Skeletal muscle satellite cell (primary cell): ENCODE measurements at regions not wholly inside any gene's neighbourhood (a gene's known extent, or its start where the extent isn't known, plus 50 kb on each side); places are given as distances from the start of the nearest gene placed in this dataset.

ENCODE experiments used
- H3K27me3 ChIP-seq: 2 replicates; pipeline ENCODE4 v1.7.0; 2013; ENCODE audit warnings: low read length; ENCODE audit not compliant: control insufficient read depth, insufficient read depth
- H3K36me3 ChIP-seq: 2 replicates; pipeline ENCODE4 v1.7.0; 2013; ENCODE audit warnings: mild to moderate bottlenecking, control low read depth, low read length; ENCODE audit not compliant: insufficient read depth
- H3K4me1 ChIP-seq: 2 replicates; pipeline ENCODE4 v1.7.0; 2013; ENCODE audit warnings: low read length; ENCODE audit not compliant: control insufficient read depth, insufficient read depth
- H3K4me2 ChIP-seq: 2 replicates; pipeline ENCODE4 v1.7.0; 2013; ENCODE audit warnings: mild to moderate bottlenecking, low read length
- H3K4me3 ChIP-seq: 2 replicates; pipeline ENCODE4 v1.7.0; 2013; ENCODE audit warnings: low read length
- H3K9ac ChIP-seq: 2 replicates; pipeline ENCODE4 v1.7.0; 2013; ENCODE audit warnings: mild to moderate bottlenecking, low read depth, low read length, moderate library complexity
- H3K9me3 ChIP-seq: replicated peaks from 2 replicates; pipeline ENCODE4 v1.7.0; 2013; ENCODE audit warnings: mild to moderate bottlenecking, control low read depth, low read length

DNA sequence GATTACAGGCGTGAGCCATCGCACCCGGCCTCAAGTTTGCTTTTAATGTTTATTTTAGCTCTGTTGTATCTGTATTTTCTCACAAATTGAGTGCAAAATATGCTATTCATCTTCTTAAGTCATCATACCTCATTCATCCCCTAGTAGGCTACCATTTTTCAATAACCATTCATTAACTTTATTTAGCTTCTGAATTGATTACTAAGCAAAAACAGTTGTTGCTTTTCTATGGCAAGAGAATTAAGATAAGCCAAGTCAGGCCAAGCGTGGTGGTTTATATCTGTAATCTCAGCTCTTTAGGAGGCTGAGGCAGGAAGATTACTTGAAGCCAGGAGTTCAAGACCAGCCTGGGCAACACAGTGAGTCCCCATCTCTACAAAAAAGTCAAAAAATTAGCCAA is 63.3 kb upstream of the CERS6 start:
- Histone ChIP-seq H3K4me2 (no peak overlapping the region), H3K4me3 (no peak overlapping the region), H3K36me3 (no peaks in the 10 kb centered on the region), H3K27me3 (no peaks in the 10 kb centered on the region), H3K9me3 (no peaks in the 10 kb centered on the region), H3K4me1 (peaks cover 15% of the 10 kb centered on the region), H3K9ac (no peak overlapping the region)

DNA sequence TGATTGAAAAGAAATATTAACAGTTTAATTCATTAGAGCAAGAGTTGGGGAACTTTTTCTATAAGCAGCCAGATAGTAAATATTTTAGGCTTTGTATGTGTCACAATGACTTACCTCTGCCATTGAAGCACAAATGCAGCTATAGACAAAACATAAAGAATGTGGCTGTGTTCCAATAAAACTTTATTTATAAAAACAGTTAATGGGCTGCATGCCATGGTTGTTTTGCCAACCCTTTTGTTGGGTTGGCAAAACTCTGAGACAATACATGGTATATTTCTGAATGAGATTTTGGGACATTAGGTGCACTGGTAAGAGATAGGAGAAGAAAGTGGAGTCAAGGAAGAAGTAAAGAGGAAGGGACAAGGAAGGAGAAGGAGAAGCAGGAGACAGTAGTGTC is 61.8 kb upstream of the CERS6 start:
- Histone ChIP-seq H3K27me3 (no peaks in the 10 kb centered on the region), H3K4me3 (no peak overlapping the region), H3K9ac (no peak overlapping the region), H3K4me2 (no peak overlapping the region), H3K4me1 (peaks cover 18% of the 10 kb centered on the region), H3K36me3 (no peaks in the 10 kb centered on the region), H3K9me3 (no peaks in the 10 kb centered on the region)

DNA sequence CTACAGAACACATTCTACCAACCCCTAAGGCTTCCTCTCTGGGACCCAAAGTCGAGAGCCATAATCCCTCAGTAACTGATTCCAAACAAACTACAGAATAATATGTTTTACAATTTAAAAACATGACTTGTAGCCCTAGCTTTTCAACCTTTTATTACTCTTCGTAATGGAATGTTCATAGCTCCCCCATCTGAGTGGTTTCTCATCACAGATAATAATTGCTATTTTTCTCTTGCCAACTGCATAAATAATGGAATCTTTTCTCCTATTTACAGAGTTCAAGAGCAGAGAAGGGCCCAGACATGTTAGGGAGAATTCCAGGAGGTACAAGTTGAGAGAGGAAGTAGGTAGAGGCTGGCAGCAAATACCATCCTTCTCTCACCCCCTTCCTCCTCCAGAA is 59.9 kb upstream of the CERS6 start:
- Histone ChIP-seq H3K4me1 (peaks cover 28% of the 10 kb centered on the region), H3K4me3 (no peak overlapping the region), H3K36me3 (no peaks in the 10 kb centered on the region), H3K27me3 (no peaks in the 10 kb centered on the region), H3K9ac (no peak overlapping the region), H3K9me3 (no peaks in the 10 kb centered on the region), H3K4me2 (peak overlapping the region; percentile 16)

DNA sequence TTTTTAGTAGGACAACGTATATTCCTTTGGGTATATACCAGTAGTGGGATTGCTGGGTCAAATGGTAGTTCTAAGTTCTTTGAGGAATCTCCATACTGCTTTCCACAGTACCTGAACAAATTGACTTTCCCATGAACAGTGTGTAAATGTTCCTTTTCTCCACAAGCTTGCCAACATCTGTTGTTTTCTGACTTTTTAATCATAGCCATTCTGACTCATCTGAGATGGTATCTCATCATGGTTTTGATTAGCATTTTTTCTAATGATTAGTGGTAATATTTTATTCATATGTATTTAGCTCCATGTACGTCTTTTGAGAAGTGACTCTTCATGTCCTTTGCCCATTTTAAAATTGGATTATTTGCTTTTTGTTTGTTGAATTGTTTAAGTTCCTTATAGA is 58.4 kb upstream of the CERS6 start:
- no peaks in the 10 kb centered on the region for H3K27me3 ChIP-seq

DNA sequence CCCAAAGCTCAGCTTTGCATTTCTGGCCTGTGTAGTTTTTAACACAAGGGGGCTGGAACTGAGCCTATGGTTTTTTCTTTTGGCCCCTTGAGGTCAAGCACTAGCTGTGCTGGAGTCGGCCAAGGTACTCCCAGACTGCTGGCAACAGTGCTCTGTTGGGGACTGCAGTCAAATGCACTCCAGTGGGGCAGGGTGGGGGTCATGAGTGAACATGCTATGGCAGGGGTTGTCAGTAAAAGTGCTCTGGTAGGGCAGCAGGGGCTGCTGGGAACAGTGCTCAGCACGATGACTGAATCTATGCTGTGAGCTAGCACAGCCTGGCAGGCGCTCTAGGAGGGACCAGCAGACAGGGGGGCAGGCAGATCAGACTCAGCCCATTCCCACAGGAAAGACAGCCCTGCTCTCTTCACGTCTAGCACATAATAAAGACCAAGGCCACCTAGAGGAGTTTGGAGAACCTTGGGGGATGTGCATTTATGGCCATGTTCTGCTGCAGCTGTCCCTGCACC is 55.0 kb upstream of the CERS6 start:
- Histone ChIP-seq H3K4me1 (peaks cover 20% of the 10 kb centered on the region), H3K4me2 (no peak overlapping the region), H3K27me3 (peaks cover 3% of the 10 kb centered on the region), H3K4me3 (no peak overlapping the region), H3K36me3 (no peaks in the 10 kb centered on the region), H3K9ac (no peak overlapping the region), H3K9me3 (no peaks in the 10 kb centered on the region)

More for the DNA sequence above, 58.4 kb upstream of the CERS6 start:
- Histone ChIP-seq H3K4me2 (no peak overlapping the region), H3K9ac (no peak overlapping the region), H3K36me3 (no peaks in the 10 kb centered on the region), H3K4me3 (no peak overlapping the region), H3K4me1 (peaks cover 28% of the 10 kb centered on the region), H3K9me3 (no peaks in the 10 kb centered on the region)

DNA sequence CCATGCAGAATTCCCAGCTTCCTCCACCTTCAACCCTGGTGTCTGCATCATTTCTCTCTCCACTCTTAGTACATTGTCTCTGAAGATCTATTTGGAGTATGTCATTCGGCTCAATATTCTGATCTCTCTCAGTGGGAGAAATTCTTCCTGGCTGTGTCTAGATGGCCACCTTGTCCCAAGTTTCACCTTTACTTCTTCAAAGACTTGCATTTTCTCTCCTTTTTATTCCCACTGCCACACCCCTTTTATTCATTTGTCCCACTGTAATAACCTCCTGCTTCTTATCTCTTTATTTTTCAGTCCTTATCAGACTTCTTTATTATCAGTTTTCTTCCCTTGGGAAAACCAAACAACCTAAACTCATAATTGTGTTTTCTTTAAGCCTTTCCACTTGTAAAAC is 54.3 kb upstream of the CERS6 start:
- Histone ChIP-seq H3K4me2 (no peak overlapping the region), H3K9me3 (no peaks in the 10 kb centered on the region), H3K4me1 (peaks cover 14% of the 10 kb centered on the region), H3K4me3 (no peak overlapping the region), H3K9ac (no peak overlapping the region), H3K36me3 (no peaks in the 10 kb centered on the region), H3K27me3 (peaks cover 3% of the 10 kb centered on the region)

DNA sequence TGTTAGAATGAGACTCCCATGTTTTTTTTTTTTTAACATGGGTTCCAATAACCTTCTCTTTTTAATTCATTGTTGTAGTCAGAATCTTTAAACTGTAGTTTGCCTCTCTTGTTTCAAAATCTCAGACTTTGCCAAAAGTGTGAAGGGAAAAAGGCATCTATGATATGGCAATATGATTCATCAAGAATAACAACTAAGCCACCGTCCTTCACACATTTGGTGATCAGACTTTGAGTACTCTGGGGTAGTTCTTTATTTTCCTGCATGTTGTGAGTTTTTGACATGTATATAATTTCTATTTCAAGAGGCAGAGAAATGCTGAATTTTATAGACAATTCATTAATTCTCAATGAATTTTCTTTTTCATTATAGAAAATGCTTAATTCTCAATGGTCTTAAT is 53.5 kb upstream of the CERS6 start:
- Histone ChIP-seq H3K9me3 (no peaks in the 10 kb centered on the region), H3K4me3 (no peak overlapping the region), H3K36me3 (no peaks in the 10 kb centered on the region), H3K9ac (no peak overlapping the region), H3K4me1 (peaks cover 14% of the 10 kb centered on the region), H3K27me3 (peaks cover 3% of the 10 kb centered on the region), H3K4me2 (no peak overlapping the region)

DNA sequence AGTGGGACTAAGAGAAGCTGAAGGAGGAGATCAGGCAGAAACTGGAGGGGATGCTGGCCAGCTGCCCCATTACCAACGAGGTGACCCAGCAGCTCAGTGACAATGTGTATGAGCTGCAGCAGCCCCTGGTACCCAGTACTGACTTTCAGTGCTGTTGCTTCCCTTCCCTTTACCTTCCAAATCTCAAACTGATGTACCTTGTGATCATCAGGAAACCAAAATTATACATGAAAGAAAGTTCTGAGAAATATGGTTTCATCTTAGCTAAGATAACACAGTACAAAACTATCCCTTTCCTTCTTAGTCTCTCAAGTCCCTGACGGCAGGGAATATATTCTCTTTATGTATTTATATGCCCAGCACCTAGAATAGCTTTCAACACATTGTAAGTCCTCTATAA is 52.3 kb upstream of the CERS6 start:
- Histone ChIP-seq H3K36me3 (no peaks in the 10 kb centered on the region), H3K4me3 (no peak overlapping the region), H3K4me2 (no peak overlapping the region), H3K9ac (no peak overlapping the region), H3K4me1 (peaks cover 10% of the 10 kb centered on the region), H3K9me3 (no peaks in the 10 kb centered on the region), H3K27me3 (peaks cover 3% of the 10 kb centered on the region)

DNA sequence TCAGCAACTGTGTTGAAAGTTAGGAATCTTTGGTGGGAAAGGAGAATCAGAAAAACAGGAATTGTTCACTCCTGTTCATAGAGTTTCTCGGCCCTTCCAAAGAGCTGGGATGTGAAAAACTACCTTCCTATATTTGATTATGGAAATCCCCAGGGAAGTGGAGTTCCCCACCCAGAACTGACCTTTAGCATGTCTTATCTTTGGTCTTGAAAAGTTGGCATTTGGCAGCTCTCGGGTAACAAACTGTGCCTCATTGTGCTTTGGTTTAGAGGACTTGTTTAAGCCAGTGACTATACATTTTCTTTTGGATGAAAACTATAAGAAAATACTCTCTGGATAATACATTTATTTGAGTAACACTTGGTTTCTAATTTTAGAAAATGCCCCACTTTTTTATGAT is 51.3 kb upstream of the CERS6 start:
- H3K4me3 ChIP-seq = no peak overlapping the region
- H3K9ac ChIP-seq = no peak overlapping the region
- no peak overlapping the region for H3K4me2 ChIP-seq
- peaks cover 10% of the 10 kb centered on the region for H3K4me1 ChIP-seq
- H3K36me3 ChIP-seq = no peaks in the 10 kb centered on the region
- H3K27me3 ChIP-seq = peaks cover 3% of the 10 kb centered on the region
- H3K9me3 ChIP-seq = no peaks in the 10 kb centered on the region
